22Rv1 (cell line): ENCODE measurements at regions not wholly inside any gene's neighbourhood (a gene's known extent, or its start where the extent isn't known, plus 50 kb on each side); places are given as distances from the start of the nearest gene placed in this dataset.

ENCODE experiments used
- CTCF ChIP-seq: fragments of 450-650 bp; IDR thresholded peaks from 2 replicates; pipeline ENCODE4 v1.5.1; 2017; ENCODE audit warnings: mild to moderate bottlenecking
- ZFX ChIP-seq: fragments of 450-650 bp; IDR thresholded peaks from 2 replicates; pipeline ENCODE4 v1.6.1; 2017; ENCODE audit warnings: antibody characterized with exemption, borderline replicate concordance

- no peak for TF ChIP-seq CTCF
- no peak for TF ChIP-seq ZFX
Measured at GRCh38 chr20:61042506-61043385, 209.3 kb upstream of the CDH4 start.
